Keratinocyte (primary cell): ENCODE measurements at regions not wholly inside any gene's neighbourhood (a gene's known extent, or its start where the extent isn't known, plus 50 kb on each side); places are given as distances from the start of the nearest gene placed in this dataset.

Experiments used
- DNase-seq: peaks from one replicate; pipeline ENCODE4 v3.0.0-alpha.2; 2011; ENCODE audit warnings: low read depth, missing footprints, low spot score
- FAIRE-seq: peaks from 2 replicates; lab custom pipeline; 2011; peaks lifted over from hg19 to GRCh38; lab: Jason Lieb, UNC
- H2AFZ ChIP-seq: 2 replicates; pipeline ENCODE4 v1.6.0; 2012; ENCODE audit warnings: low read length, control low read depth, inconsistent platforms; ENCODE audit not compliant: control insufficient read depth
- H3K27ac ChIP-seq: 2 replicates; pipeline ENCODE4 v1.5.1; 2011; ENCODE audit warnings: low read length; ENCODE audit not compliant: control insufficient read depth, insufficient read depth
- H3K27me3 ChIP-seq: 3 replicates; pipeline ENCODE4 v1.6.0; 2011; ENCODE audit warnings: low read length; ENCODE audit not compliant: control insufficient read depth, insufficient read depth; ENCODE audit errors: extremely low read depth
- H3K36me3 ChIP-seq, 2 experiments: 2 replicates in 1 of 2; 3 replicates in 1 of 2; pipeline ENCODE4 v1.5.1; 2011; ENCODE audit warnings: low read length in 2 of 2, mild to moderate bottlenecking in 1 of 2; ENCODE audit not compliant: control insufficient read depth in 2 of 2, insufficient read depth in 2 of 2; ENCODE audit errors: extremely low read depth in 1 of 2
- H3K4me1 ChIP-seq: 3 replicates; pipeline ENCODE4 v1.5.1; 2011; ENCODE audit warnings: low read length; ENCODE audit not compliant: control insufficient read depth, insufficient read depth; ENCODE audit errors: extremely low read depth
- H3K4me2 ChIP-seq: 3 replicates; pipeline ENCODE4 v1.6.0; 2011; ENCODE audit warnings: low read depth, low read length; ENCODE audit not compliant: control insufficient read depth, insufficient read depth; ENCODE audit errors: extremely low read depth
- H3K4me3 ChIP-seq, 3 experiments: fragments of 200-600 bp in 1 of 3; sonication (generic) in 1 of 3; 2 replicates in 2 of 3; 3 replicates in 1 of 3; pipeline ENCODE4 v1.5.1; 2011 to 2016; ENCODE audit warnings: low read length in 3 of 3, mild to moderate bottlenecking in 3 of 3, control low read depth in 2 of 3, inconsistent platforms in 1 of 3, low read depth in 1 of 3, mixed read lengths in 1 of 3, mixed run types in 1 of 3, moderate library complexity in 1 of 3; ENCODE audit not compliant: control insufficient read depth in 2 of 3, insufficient read depth in 2 of 3; ENCODE audit errors: extremely low read depth in 1 of 3
- H3K79me2 ChIP-seq: 2 replicates; pipeline ENCODE4 v1.6.0; 2012; ENCODE audit warnings: low read length; ENCODE audit not compliant: control insufficient read depth, insufficient read depth
- H3K9ac ChIP-seq: 3 replicates; pipeline ENCODE4 v1.6.0; 2011; ENCODE audit warnings: low read length; ENCODE audit not compliant: control insufficient read depth, insufficient read depth; ENCODE audit errors: extremely low read depth
- H3K9me1 ChIP-seq: 3 replicates; pipeline ENCODE4 v1.6.0; 2011; ENCODE audit warnings: low read length; ENCODE audit not compliant: control insufficient read depth, insufficient read depth; ENCODE audit errors: extremely low read depth
- H3K9me3 ChIP-seq: 2 replicates; pipeline ENCODE4 v1.5.1; 2012; ENCODE audit warnings: low read depth, low read length; ENCODE audit not compliant: control insufficient read depth
- H4K20me1 ChIP-seq: 3 replicates; pipeline ENCODE4 v1.6.0; 2011; ENCODE audit warnings: low read length; ENCODE audit not compliant: control insufficient read depth, insufficient read depth; ENCODE audit errors: extremely low read depth
- EZH2 ChIP-seq: IDR thresholded peaks from one replicate; pipeline ENCODE4 v1.6.1; 2012; ENCODE audit warnings: inconsistent platforms, mild to moderate bottlenecking, low read length, moderate library complexity
- dilution Hi-C: fragments of 300-500 bp; cut with MboI; formaldehyde crosslinking; loops from one replicate; pipeline ENCODE4 v1.7.0; 2020; ENCODE audit warnings: low sequenced_read_pairs; ENCODE audit not compliant: extremely low pct_ligation_motif_present
- TF ChIP-seq, protein P1 (sequence below), 3 experiments: IDR thresholded peaks in 1 of 3; conservative IDR thresholded peaks in 1 of 3; optimal IDR thresholded peaks in 1 of 3; 2 replicates in 2 of 3; 3 replicates in 1 of 3; pipeline versions ENCODE3 to v1.5.1; 2011; ENCODE audit warnings: low read length in 3 of 3, mild to moderate bottlenecking in 3 of 3, moderate library complexity in 2 of 3, control low read depth in 1 of 3, inconsistent platforms in 1 of 3; ENCODE audit not compliant: insufficient read depth in 2 of 3; ENCODE audit errors: extremely low read depth in 1 of 3

DNA sequence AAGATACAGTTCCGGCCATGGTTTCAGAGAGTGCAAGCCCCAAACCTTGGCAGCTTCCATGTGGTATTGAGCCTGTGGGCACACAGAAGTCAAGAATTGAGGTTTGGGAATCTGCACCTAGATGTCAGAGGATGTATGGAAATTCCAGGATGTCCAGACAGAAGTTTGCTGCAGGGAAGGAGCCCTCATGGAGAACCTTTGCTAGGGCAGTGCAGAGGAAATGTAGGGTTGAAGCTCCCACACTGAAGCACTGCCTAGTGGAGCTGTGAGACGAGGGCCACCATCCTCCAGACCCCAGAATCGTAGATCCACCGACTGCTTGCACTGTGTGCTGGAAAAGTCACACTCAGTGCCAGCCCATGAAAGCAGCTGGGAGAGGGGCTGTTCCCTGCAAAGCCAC, 267.5 kb downstream of the OGFRL1 start:
- Histone ChIP-seq H3K4me1 (no peaks in the 10 kb centered on the region), H3K27me3 (no peaks in the 10 kb centered on the region), H3K79me2 (no peaks in the 10 kb centered on the region), H4K20me1 (no peaks in the 10 kb centered on the region), H3K9me1 (no peaks in the 10 kb centered on the region), H2AFZ (no peak overlapping the region), H3K9ac (no peak overlapping the region), H3K9me3 (peaks cover 2% of the 10 kb centered on the region), H3K4me2 (no peak overlapping the region), H3K36me3 (no peaks in the 10 kb centered on the region), H3K4me3 (no peak overlapping the region), H3K27ac (no peak overlapping the region)
- dilution Hi-C loops = no loop called here
- TF ChIP-seq, protein P1, sequence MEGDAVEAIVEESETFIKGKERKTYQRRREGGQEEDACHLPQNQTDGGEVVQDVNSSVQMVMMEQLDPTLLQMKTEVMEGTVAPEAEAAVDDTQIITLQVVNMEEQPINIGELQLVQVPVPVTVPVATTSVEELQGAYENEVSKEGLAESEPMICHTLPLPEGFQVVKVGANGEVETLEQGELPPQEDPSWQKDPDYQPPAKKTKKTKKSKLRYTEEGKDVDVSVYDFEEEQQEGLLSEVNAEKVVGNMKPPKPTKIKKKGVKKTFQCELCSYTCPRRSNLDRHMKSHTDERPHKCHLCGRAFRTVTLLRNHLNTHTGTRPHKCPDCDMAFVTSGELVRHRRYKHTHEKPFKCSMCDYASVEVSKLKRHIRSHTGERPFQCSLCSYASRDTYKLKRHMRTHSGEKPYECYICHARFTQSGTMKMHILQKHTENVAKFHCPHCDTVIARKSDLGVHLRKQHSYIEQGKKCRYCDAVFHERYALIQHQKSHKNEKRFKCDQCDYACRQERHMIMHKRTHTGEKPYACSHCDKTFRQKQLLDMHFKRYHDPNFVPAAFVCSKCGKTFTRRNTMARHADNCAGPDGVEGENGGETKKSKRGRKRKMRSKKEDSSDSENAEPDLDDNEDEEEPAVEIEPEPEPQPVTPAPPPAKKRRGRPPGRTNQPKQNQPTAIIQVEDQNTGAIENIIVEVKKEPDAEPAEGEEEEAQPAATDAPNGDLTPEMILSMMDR (optimal IDR thresholded peaks at IDR 0.05 in 1 of 3, IDR thresholded peaks at IDR 0.05 in 1 of 3, conservative IDR thresholded peaks at IDR 0.05 in 1 of 3; ENCODE audit: extremely low read depth in 1 of 3, insufficient read depth in 2 of 3, low read length in 3 of 3) = no peak
- no peak for TF ChIP-seq EZH2
- DNase-seq (no peak), FAIRE-seq (no peak)

DNA sequence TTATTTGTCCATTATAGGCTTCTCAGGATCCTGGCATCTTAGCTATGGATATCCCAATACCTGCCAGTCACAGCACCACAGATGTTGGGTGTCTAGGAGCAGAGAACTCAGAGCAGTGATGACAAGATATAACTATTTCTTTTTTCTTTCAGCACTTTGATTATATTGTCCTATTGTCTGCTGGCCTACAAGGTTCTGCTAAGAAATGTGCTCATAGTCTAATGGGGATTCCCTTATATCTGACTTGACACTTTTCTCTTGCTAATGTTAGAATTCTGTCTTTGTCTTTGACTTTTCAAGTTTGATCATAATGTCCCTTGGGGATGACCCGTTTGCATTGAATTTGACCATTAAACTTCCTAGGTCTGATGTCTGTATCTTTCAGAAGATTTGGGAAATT, 270.4 kb downstream of the OGFRL1 start:
- dilution Hi-C loops = no loop called here
- Histone ChIP-seq H3K4me3 (no peak overlapping the region), H3K9ac (no peak overlapping the region), H3K4me2 (no peak overlapping the region), H3K9me1 (no peaks in the 10 kb centered on the region), H3K4me1 (no peaks in the 10 kb centered on the region), H4K20me1 (no peaks in the 10 kb centered on the region), H3K79me2 (no peaks in the 10 kb centered on the region), H3K9me3 (peaks cover 2% of the 10 kb centered on the region), H2AFZ (no peak overlapping the region), H3K36me3 (no peaks in the 10 kb centered on the region), H3K27me3 (no peaks in the 10 kb centered on the region), H3K27ac (no peak overlapping the region)
- FAIRE-seq (no peak), DNase-seq (no peak)
- TF ChIP-seq, protein P1 (optimal IDR thresholded peaks at IDR 0.05 in 1 of 3, IDR thresholded peaks at IDR 0.05 in 1 of 3, conservative IDR thresholded peaks at IDR 0.05 in 1 of 3; ENCODE audit: extremely low read depth in 1 of 3, insufficient read depth in 2 of 3, low read length in 3 of 3) = no peak
- no peak for TF ChIP-seq EZH2
